ENCODE measurements at regions not wholly inside any gene's neighbourhood (a gene's known extent, or its start where the extent isn't known, plus 50 kb on each side); places are given as distances from the start of the nearest gene placed in this dataset.

DNA sequence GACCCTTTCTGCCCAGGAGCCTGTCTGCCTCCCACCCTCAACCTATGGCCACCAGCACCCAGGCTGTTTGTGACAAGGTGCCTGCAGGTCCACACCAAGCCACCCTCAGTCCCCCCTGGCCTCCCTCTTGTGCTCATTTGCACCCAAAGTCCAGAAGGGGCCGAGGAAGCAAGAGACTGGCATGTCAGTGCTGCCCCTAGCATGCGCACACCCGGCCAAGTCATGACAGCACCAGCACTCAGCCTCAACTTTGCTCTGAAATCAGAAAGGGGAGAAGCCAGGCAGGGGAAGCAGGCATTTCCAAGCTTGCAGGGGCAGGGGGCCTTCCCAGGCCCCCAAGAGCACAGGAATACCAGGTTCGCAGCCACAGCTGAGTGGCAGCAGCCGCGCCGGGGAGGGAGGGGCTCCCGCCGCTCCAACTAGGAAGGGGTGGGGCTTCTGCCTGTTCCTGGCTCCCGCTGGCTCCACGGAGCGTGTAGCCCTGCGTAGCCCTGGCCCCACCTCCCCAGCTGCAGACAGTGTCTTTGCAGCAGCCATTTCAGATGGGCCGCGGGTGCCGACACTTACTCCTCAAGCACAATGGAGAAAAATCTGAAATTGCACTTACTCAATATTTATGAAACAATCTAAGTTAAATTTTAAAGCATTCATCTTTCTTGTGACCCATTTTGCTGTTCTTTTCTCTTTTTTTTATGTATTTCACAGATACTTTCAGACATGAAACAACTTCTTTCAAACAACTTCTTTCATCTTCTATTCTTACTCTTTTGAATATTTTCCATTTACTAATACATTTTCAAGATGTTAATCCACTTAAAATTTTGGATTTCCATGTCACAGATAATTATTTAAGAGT is 54.9 kb upstream of the ABCB5 start:
- Mint-ChIP-seq H3K4me3 (no peak overlapping the region), H3K4me1 (ENCODE audit: low read depth) (no peaks in the 10 kb centered on the region), H3K36me3 (ENCODE audit: low read depth) (no peaks in the 10 kb centered on the region), H3K9me3 (no peaks in the 10 kb centered on the region), H3K27ac (no peak overlapping the region), H3K27me3 (ENCODE audit: low read depth) (no peaks in the 10 kb centered on the region)
- no peak for DNase-seq
- intact Hi-C loops (cut with micrococcal nuclease): no loop called here
- CTCF ChIA-PET: interaction anchor here (0.9 kb wide), 1 partner anchor 847 kb away, joined by 4 read pairs; no protein-coding TSS in a partner anchor

DNA sequence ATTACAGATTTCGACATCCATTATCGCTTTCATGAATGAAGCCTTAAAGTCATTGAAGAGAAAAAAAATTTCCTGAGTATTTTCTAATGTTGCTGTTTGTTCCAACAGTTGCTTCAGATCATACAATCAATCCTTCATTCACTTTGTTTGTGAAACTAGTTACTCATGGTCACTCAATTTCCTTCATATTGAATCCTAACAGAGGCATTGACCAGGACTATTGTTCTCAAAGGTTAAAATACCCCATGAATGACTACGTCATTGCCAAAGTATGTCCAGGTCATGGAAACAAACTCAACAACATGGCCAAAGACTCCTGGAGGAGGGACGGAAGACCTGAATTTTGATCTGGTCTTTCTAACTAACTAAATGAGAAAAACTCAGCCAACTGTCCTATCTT is 54.0 kb upstream of the ABCB5 start:
- Mint-ChIP-seq H3K4me3 (no peak overlapping the region), H3K4me1 (ENCODE audit: low read depth) (no peaks in the 10 kb centered on the region), H3K27ac (no peak overlapping the region), H3K36me3 (ENCODE audit: low read depth) (no peaks in the 10 kb centered on the region), H3K9me3 (no peaks in the 10 kb centered on the region), H3K27me3 (ENCODE audit: low read depth) (no peaks in the 10 kb centered on the region)
- intact Hi-C loops (cut with micrococcal nuclease): no loop called here
- DNase-seq: no peak
- CTCF ChIA-PET: no interaction called here

DNA sequence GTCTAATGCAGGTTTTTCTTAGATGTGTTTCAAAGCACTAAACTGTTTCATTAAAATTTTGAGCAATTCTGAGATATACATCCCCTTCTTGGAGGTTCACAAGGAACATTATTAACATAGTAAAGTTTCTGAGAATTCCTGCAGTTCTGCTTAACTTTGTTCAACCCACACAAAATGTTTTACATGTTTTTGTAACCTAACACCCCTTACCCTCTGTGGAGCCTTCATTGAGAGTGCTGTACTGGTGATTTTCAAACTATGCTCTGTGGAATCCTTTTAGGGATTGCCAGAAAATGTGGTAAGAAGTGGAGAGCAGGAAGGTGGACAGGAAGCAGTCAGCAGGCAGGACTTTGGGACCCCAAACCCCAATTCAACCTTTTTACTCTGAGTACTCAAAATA is 53.6 kb upstream of the ABCB5 start:
- Mint-ChIP-seq H3K9me3 (no peaks in the 10 kb centered on the region), H3K27ac (no peak overlapping the region), H3K36me3 (ENCODE audit: low read depth) (no peaks in the 10 kb centered on the region), H3K4me3 (no peak overlapping the region), H3K4me1 (ENCODE audit: low read depth) (no peaks in the 10 kb centered on the region), H3K27me3 (ENCODE audit: low read depth) (no peaks in the 10 kb centered on the region)
- CTCF ChIA-PET: no interaction called here
- intact Hi-C loops (cut with micrococcal nuclease): no loop called here
- DNase-seq: no peak

DNA sequence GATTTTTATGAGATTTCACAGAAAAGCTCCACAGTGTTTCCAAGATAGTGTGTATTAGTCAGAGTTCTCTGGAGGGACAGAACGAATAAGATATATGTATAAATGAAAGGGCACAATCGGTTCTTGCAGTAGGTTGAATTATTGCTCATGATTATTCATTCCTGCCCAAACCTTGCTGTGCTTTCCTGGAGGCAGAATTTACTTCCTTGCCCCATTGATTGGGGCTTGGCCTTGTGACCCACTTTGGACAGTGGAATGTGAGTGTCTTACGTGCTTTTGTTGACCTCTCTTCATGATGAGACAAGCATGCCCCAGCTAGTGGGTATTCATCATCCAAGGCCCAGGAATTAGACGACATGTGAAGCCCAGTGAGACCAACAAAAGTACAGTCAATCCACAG is 53.0 kb upstream of the ABCB5 start:
- H3K4me3 Mint-ChIP-seq: no peak overlapping the region
- intact Hi-C loops (cut with micrococcal nuclease): no loop called here
- no peak for DNase-seq
- H3K9me3 Mint-ChIP-seq: peaks cover 2% of the 10 kb centered on the region
- H3K27me3 Mint-ChIP-seq (ENCODE audit: low read depth): no peaks in the 10 kb centered on the region
- H3K36me3 Mint-ChIP-seq (ENCODE audit: low read depth): no peaks in the 10 kb centered on the region
- no peak overlapping the region for H3K27ac Mint-ChIP-seq
- no peaks in the 10 kb centered on the region for H3K4me1 Mint-ChIP-seq (ENCODE audit: low read depth)
- CTCF ChIA-PET: no interaction called here
